ENCODE measurements at regions not wholly inside any gene's neighbourhood (a gene's known extent, or its start where the extent isn't known, plus 50 kb on each side); places are given as distances from the start of the nearest gene placed in this dataset.
"Not testable (repeated sequence)": the region's sequence is repeated elsewhere in the genome, so short reads cannot be mapped to it uniquely, and the experiment has no call there.

DNA sequence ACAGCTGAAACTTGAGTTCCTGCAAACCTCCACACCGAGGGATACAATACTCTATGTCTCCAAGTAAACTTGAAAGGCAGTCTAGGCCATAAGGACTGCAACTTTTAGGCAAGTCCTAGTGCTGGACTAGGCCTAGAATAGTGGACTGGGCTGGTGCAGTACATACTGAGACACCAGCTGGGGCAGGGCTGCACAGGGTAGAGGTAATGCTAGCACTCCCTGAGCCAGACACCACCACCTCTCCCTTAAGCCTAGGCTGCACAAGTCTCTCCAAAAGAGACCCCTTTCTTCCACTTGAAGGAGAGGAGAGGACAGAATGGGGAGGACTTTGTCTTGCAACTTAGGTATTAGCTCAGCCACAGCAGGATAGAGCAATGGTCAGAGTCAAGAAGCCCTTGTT lies 65.7 kb upstream of the PTPRK start:
- Mint-ChIP-seq H3K4me3 (no peak overlapping the region), H3K27me3 (ENCODE audit: low read depth in 3 of 3) (no peaks in the 10 kb centered on the region), H3K4me1 (no peaks in the 10 kb centered on the region), H3K36me3 (no peaks in the 10 kb centered on the region), H3K9me3 (peaks cover 0 to 7% (median 3%) of the 10 kb centered on the region in 7 donors), H3K27ac (no peak overlapping the region)
- Histone ChIP-seq H3K36me3 (replicated peaks in 1 of 2; ENCODE audit: control insufficient read depth in 1 of 2, insufficient read depth in 2 of 2, low read length in 2 of 2) (no peaks in the 10 kb centered on the region), H3K4me3 (replicated peaks in 1 of 3; ENCODE audit: low read depth in 2 of 3, low read length in 3 of 3) (no peak overlapping the region), H3K9me3 (replicated peaks in 1 of 2; ENCODE audit: control insufficient read depth in 1 of 2, insufficient read depth in 1 of 2, low read length in 2 of 2) (peaks cover 5 to 7% of the 10 kb centered on the region in 2 donors), H4K20me1 (ENCODE audit: insufficient read depth, low read length) (no peaks in the 10 kb centered on the region), H3K9ac (ENCODE audit: insufficient read depth, low read length, poor library complexity, severe bottlenecking) (no peak overlapping the region), H3K4me1 (ENCODE audit: control insufficient read depth in 1 of 2, insufficient read depth in 2 of 2, low read length in 2 of 2) (no peaks in the 10 kb centered on the region), H3K27me3 (ENCODE audit: control insufficient read depth in 2 of 2, insufficient read depth in 2 of 2, low read length in 2 of 2) (no peaks in the 10 kb centered on the region), H3K27ac (ENCODE audit: low read depth in 1 of 2, low read length in 2 of 2) (no peak overlapping the region), H2AFZ (ENCODE audit: insufficient read depth, low read depth, low read length, poor library complexity, severe bottlenecking) (no peak overlapping the region), H3K4me2 (replicated peaks; ENCODE audit: extremely low read depth, low read length, poor library complexity, severe bottlenecking) (no peak overlapping the region), H3K79me2 (ENCODE audit: insufficient read depth, low read length) (no peaks in the 10 kb centered on the region)
- WGBS (ENCODE audit: insufficient coverage) = 86% methylated on average over 1 of the region's 1 CpG
- TF ChIP-seq, protein P1, sequence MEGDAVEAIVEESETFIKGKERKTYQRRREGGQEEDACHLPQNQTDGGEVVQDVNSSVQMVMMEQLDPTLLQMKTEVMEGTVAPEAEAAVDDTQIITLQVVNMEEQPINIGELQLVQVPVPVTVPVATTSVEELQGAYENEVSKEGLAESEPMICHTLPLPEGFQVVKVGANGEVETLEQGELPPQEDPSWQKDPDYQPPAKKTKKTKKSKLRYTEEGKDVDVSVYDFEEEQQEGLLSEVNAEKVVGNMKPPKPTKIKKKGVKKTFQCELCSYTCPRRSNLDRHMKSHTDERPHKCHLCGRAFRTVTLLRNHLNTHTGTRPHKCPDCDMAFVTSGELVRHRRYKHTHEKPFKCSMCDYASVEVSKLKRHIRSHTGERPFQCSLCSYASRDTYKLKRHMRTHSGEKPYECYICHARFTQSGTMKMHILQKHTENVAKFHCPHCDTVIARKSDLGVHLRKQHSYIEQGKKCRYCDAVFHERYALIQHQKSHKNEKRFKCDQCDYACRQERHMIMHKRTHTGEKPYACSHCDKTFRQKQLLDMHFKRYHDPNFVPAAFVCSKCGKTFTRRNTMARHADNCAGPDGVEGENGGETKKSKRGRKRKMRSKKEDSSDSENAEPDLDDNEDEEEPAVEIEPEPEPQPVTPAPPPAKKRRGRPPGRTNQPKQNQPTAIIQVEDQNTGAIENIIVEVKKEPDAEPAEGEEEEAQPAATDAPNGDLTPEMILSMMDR (IDR thresholded peaks at IDR 0.05) = no peak
- no peak for DNase-seq
- intact Hi-C loops (cut with micrococcal nuclease) = no loop called here

DNA sequence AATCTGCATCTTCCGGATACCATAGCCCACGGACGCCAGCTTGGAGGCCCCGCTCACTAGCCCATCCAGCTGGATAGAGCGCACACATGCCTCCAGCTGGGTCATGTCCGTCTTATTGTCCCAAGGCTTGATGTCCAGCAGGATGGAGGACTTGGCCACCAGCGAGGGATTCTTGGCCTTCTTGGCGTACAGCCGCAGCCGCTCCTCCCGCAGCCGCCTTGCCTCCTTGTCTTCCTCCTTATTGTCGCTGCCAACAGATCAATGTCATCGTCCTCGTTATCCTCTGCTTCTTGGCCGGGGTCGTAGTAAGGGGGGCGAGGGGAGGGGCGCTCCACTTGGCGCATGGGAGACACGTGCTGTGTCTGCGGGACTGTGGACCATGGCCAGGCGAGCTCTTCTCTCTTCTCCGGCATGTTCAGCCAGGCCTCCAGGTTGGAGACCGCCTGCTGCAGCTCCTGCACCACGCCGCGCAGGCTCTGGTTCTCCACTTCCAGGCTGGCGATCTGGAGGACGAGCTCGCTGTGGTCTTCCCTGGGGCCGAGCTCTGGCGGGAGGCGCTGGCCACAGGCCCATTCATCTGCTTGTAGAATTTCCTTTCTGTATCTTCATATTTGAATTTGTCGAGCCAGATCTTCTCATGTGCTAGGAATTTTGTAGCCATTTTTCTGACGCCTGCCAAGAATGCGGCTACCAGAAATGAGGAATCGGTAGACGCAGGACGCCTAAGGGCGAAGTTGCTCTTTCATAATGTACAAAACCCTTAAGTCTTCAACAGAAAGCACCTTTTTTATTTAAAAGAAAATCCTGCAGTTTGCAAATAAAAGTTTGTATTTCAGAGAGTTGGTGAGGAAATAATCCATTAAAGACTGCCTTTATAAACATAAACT lies 60.1 kb upstream of the PTPRK start:
- H2AFZ ChIP-seq (ENCODE audit: insufficient read depth, low read depth, low read length, poor library complexity, severe bottlenecking) = no peak overlapping the region
- no peak for DNase-seq
- intact Hi-C loops (cut with micrococcal nuclease) = no loop called here
- peaks cover 0 to 9% of the 10 kb centered on the region in 2 donors for H3K9me3 ChIP-seq (replicated peaks in 1 of 2; ENCODE audit: control insufficient read depth in 1 of 2, insufficient read depth in 1 of 2, low read length in 2 of 2)
- no peaks in the 10 kb centered on the region for H3K4me1 Mint-ChIP-seq
- no peak overlapping the region for H3K27ac Mint-ChIP-seq
- H3K79me2 ChIP-seq (ENCODE audit: insufficient read depth, low read length) = no peaks in the 10 kb centered on the region
- H3K27ac ChIP-seq (ENCODE audit: low read depth in 1 of 2, low read length in 2 of 2) = no peak overlapping the region
- no peaks in the 10 kb centered on the region for H3K36me3 ChIP-seq (replicated peaks in 1 of 2; ENCODE audit: control insufficient read depth in 1 of 2, insufficient read depth in 2 of 2, low read length in 2 of 2)
- H3K4me2 ChIP-seq (replicated peaks; ENCODE audit: extremely low read depth, low read length, poor library complexity, severe bottlenecking) = no peak overlapping the region
- peaks cover 0 to 2% (median 0%) of the 10 kb centered on the region in 3 donors for H3K27me3 Mint-ChIP-seq (ENCODE audit: low read depth in 3 of 3)
- no peaks in the 10 kb centered on the region for H3K4me1 ChIP-seq (ENCODE audit: control insufficient read depth in 1 of 2, insufficient read depth in 2 of 2, low read length in 2 of 2)
- no peak overlapping the region for H3K4me3 Mint-ChIP-seq
- WGBS (ENCODE audit: insufficient coverage) = 95% methylated on average over 35 of the region's 41 CpGs
- H4K20me1 ChIP-seq (ENCODE audit: insufficient read depth, low read length) = no peaks in the 10 kb centered on the region
- TF ChIP-seq, protein P1 (IDR thresholded peaks at IDR 0.05) = no peak
- H3K36me3 Mint-ChIP-seq = no peaks in the 10 kb centered on the region
- no peak overlapping the region for H3K9ac ChIP-seq (ENCODE audit: insufficient read depth, low read length, poor library complexity, severe bottlenecking)
- H3K4me3 ChIP-seq (replicated peaks in 1 of 3; ENCODE audit: low read depth in 2 of 3, low read length in 3 of 3) = no peak overlapping the region
- H3K9me3 Mint-ChIP-seq = peaks cover 0 to 6% (median 3%) of the 10 kb centered on the region in 7 donors
- H3K27me3 ChIP-seq (ENCODE audit: control insufficient read depth in 2 of 2, insufficient read depth in 2 of 2, low read length in 2 of 2) = no peaks in the 10 kb centered on the region

DNA sequence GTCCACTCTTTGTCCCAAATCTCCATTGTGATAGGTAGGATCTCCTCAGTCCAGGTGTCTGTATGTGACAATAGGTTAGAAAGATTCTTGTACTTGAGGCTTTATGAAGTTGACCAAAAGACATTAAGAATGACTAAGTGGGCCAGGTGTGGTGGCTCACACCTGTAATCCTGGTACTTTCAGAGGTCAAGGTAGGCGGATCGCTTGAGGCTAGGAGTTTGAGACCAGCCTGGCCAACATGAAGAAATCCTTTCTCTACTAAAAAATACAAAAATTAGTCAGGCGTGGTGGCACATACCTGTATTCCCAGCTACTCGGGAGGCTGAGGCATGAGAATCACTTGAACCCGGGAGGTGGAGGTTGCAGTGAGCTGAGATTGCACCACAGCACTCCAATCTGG lies 54.9 kb upstream of the PTPRK start:
- H3K4me3 ChIP-seq (replicated peaks in 1 of 3; ENCODE audit: low read depth in 2 of 3, low read length in 3 of 3); DNase-seq; H3K9me3 ChIP-seq (replicated peaks in 1 of 2; ENCODE audit: control insufficient read depth in 1 of 2, insufficient read depth in 1 of 2, low read length in 2 of 2); H3K4me1 ChIP-seq (ENCODE audit: control insufficient read depth in 1 of 2, insufficient read depth in 2 of 2, low read length in 2 of 2); H3K4me2 ChIP-seq (replicated peaks; ENCODE audit: extremely low read depth, low read length, poor library complexity, severe bottlenecking); H2AFZ ChIP-seq (ENCODE audit: insufficient read depth, low read depth, low read length, poor library complexity, severe bottlenecking); H3K36me3 Mint-ChIP-seq; H3K4me3 Mint-ChIP-seq; H3K27me3 Mint-ChIP-seq (ENCODE audit: low read depth in 3 of 3); H3K36me3 ChIP-seq (replicated peaks in 1 of 2; ENCODE audit: control insufficient read depth in 1 of 2, insufficient read depth in 2 of 2, low read length in 2 of 2); H3K9ac ChIP-seq (ENCODE audit: insufficient read depth, low read length, poor library complexity, severe bottlenecking); H3K27ac ChIP-seq (ENCODE audit: low read depth in 1 of 2, low read length in 2 of 2); intact Hi-C loops (cut with micrococcal nuclease); H4K20me1 ChIP-seq (ENCODE audit: insufficient read depth, low read length); H3K4me1 Mint-ChIP-seq; H3K27ac Mint-ChIP-seq; H3K27me3 ChIP-seq (ENCODE audit: control insufficient read depth in 2 of 2, insufficient read depth in 2 of 2, low read length in 2 of 2); H3K9me3 Mint-ChIP-seq; H3K79me2 ChIP-seq (ENCODE audit: insufficient read depth, low read length): not testable (repeated sequence)
- WGBS (ENCODE audit: insufficient coverage) = 92% methylated on average over 2 of the region's 5 CpGs
